GM12801 (cell line): ENCODE measurements at regions not wholly inside any gene's neighbourhood (a gene's known extent, or its start where the extent isn't known, plus 50 kb on each side); places are given as distances from the start of the nearest gene placed in this dataset.

Experiments used
- CTCF ChIP-seq: IDR thresholded peaks from one replicate; pipeline ENCODE4 v1.5.1; 2011; ENCODE audit warnings: control low read depth; ENCODE audit not compliant: insufficient read length; ENCODE audit errors: extremely low read depth

- TF ChIP-seq CTCF = no peak
These were observed 124.2 kb downstream of the LY86 start for GRCh38 chr6:6712449-6713403.

DNA sequence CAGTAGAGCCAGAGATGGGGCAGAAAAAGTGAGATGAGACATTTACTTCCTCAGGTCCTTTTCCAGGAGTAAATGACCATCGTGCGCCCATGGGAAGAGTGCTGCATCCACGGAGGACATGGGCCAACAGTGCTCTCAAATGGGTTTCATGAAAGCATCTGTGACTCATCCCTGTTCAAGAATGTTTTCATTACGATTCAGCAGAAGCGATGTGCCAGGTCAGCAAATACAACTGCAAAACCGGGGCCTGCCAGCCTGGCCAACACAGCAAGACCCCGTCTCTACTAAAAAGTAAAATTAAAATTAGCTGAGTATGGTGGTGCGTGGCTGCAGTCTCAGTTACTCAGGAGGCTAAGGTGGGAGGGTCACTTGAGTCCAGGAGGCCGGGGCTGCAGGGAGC, 125.1 kb downstream of the LY86 start:
- no peak for TF ChIP-seq CTCF

DNA sequence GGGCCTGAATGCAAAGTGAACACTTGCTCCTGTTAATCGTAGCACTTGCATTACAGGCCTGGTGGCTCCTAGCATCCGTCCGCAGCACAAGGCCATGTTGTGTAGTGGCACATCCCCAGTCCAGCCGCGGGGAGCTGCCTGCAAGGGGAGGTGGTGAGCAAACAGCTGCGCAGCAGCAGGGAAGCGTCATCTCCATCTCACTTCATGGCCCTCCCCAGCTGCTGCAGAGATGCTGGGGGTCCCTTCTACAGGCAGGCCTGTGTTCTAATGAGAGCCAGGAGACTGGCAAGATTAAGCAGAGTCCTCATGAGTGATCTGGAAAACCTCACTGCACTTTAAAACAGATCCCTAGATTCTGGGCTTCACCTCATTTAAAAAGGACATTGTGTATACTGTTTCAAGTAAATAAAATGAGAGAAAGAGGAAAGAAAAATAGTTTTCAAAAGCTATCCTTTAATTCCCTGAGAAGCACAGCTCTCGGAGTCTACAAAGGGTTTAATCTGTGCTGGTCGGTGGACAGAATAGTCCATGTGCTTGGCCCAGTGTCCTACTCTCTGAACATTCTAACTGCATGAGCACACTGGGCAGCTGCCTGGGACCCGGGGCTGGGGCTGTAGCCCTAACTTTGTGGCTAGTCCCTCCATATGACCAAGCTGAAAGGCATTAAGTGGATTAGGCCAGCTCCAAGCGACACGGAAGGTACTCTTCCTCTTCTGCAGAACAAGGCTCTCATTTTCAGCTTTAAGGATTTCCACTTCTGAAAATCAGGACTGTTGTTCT, 125.8 kb downstream of the LY86 start:
- TF ChIP-seq CTCF = no peak

DNA sequence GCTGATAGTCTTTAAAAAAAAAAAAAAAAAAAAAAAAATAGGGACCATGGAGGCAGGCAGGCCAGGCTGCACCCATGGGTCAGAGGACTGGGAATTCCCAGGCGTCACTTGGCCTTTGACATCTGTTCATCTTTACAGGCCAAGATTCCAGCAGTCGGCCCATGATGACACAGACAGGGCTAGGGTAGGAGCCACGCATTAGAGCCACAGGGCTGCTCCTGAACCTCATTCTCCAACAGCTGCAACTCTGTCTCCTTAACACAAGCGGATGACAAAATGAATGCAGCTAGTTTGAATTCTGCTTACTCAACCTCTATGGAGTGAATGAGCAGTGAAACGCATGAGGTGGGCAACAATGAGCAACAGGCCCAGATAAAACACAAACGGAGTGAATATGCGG, 126.4 kb downstream of the LY86 start:
- no peak for TF ChIP-seq CTCF

GRCh38 chr6:6715465-6715864, 126.9 kb downstream of the LY86 start:
- no peak for TF ChIP-seq CTCF

- no peak for TF ChIP-seq CTCF
These were observed 128.7 kb downstream of the LY86 start for GRCh38 chr6:6716998-6717763.

DNA sequence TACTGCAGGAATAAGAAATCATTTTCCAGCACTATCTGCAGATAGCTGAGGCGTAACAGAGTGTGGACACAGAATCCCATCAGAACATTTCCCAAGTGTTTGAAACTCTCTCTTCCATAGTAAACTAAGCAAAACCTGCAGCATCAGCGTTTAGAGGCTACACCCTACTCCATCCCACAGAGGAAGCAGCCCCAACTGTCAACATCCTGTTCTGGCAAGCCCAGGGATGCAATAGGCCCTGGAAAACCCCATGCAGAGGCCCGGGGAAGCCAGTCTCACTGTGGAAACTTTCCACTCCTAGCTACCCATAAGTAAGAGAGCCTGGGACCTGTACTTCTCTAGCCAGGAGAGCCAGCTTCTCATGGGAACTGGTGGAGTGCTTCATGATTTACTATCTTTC, 129.4 kb downstream of the LY86 start:
- no peak for TF ChIP-seq CTCF
